H1 (cell line): ENCODE measurements at regions not wholly inside any gene's neighbourhood (a gene's known extent, or its start where the extent isn't known, plus 50 kb on each side); places are given as distances from the start of the nearest gene placed in this dataset.

Experiments used
- CTCF ChIA-PET: fragments of 300-600 bp; sonication (Branson Sonifier 250); formaldehyde crosslinking; loops from one replicate; lab custom pipeline; 2021; ENCODE audit not compliant: partially characterized antibody; lab: Charles Lee
- POLR2A ChIA-PET: fragments of 300-600 bp; sonication (Branson Sonifier 250); formaldehyde crosslinking; loops from one replicate; lab custom pipeline; 2021; ENCODE audit warnings: inconsistent platforms; ENCODE audit not compliant: partially characterized antibody; lab: Charles Lee
- DNase-seq, 2 experiments: peaks; one replicate each; pipeline versions ENCODE4 v3.0.0 to v3.0.0-alpha.2; 2010 to 2022; ENCODE audit warnings: low spot score in 2 of 2, low read depth in 1 of 2, mixed read lengths in 1 of 2
- FAIRE-seq: peaks from 2 replicates; lab custom pipeline; 2011; peaks lifted over from hg19 to GRCh38; lab: Jason Lieb, UNC
- H2AFZ ChIP-seq: 2 replicates; pipeline ENCODE4 v1.8.1; 2012; ENCODE audit warnings: low read length, inconsistent platforms
- H2AK5ac ChIP-seq: 2 replicates; pipeline ENCODE4 v1.6.1; 2013; ENCODE audit warnings: low read depth, low read length
- H2BK120ac ChIP-seq: replicated peaks from 2 replicates; pipeline ENCODE3; 2013; ENCODE audit warnings: low read depth, low read length, inconsistent platforms
- H2BK12ac ChIP-seq: 2 replicates; pipeline ENCODE4 v1.6.1; 2013; ENCODE audit warnings: low read depth, low read length
- H2BK15ac ChIP-seq: 2 replicates; pipeline ENCODE4 v1.6.1; 2013; ENCODE audit warnings: low read length
- H2BK20ac ChIP-seq: 2 replicates; pipeline ENCODE4 v1.6.1; 2013; ENCODE audit warnings: low read length
- H2BK5ac ChIP-seq: 2 replicates; pipeline ENCODE4 v1.6.1; 2013; ENCODE audit warnings: low read depth, low read length
- H3K14ac ChIP-seq: 2 replicates; pipeline ENCODE4 v1.6.1; 2013; ENCODE audit warnings: inconsistent platforms; ENCODE audit not compliant: insufficient read length
- H3K18ac ChIP-seq: 2 replicates; pipeline ENCODE4 v1.6.1; 2013; ENCODE audit warnings: low read length; ENCODE audit errors: extremely low read depth
- H3K23ac ChIP-seq: 2 replicates; pipeline ENCODE4 v1.6.1; 2013; ENCODE audit warnings: inconsistent platforms; ENCODE audit not compliant: insufficient read length
- H3K23me2 ChIP-seq: 2 replicates; pipeline ENCODE4 v1.6.1; 2013; ENCODE audit warnings: low read depth, low read length
- H3K27ac ChIP-seq: 2 replicates; pipeline ENCODE4 v1.6.1; 2011; ENCODE audit warnings: low read depth, low read length, inconsistent platforms
- H3K27me3 ChIP-seq, 4 experiments: replicated peaks in 1 of 4; 1 replicate in 1 of 4; 2 replicates in 3 of 4; pipeline versions ENCODE4 v1.6.1 to v1.8.1; 2011 to 2013; ENCODE audit warnings: low read length in 3 of 4, mild to moderate bottlenecking in 3 of 4, inconsistent platforms in 2 of 4, mixed read lengths in 2 of 4, moderate library complexity in 1 of 4; ENCODE audit not compliant: control insufficient read depth in 3 of 4, insufficient read depth in 3 of 4; ENCODE audit errors: extremely low read depth in 1 of 4
- H3K36me3 ChIP-seq, 4 experiments: 2 replicates each; pipeline versions ENCODE4 v1.6.1 to v1.8.1; 2011 to 2013; ENCODE audit warnings: mild to moderate bottlenecking in 4 of 4, low read length in 3 of 4, moderate library complexity in 2 of 4, control low read depth in 1 of 4, inconsistent platforms in 1 of 4; ENCODE audit not compliant: insufficient read depth in 4 of 4, control insufficient read depth in 2 of 4
- H3K4ac ChIP-seq: replicated peaks from 2 replicates; pipeline ENCODE3; 2013; ENCODE audit warnings: low read length, low read depth, mixed read lengths, inconsistent platforms; ENCODE audit not compliant: insufficient read length
- H3K4me1 ChIP-seq, 4 experiments: replicated peaks in 1 of 4; 1 replicate in 1 of 4; 2 replicates in 3 of 4; pipeline versions ENCODE4 v1.6.1 to v1.8.1; 2011 to 2013; ENCODE audit warnings: low read length in 3 of 4, inconsistent platforms in 2 of 4, mixed read lengths in 1 of 4; ENCODE audit not compliant: insufficient read depth in 4 of 4, control insufficient read depth in 3 of 4
- H3K4me2 ChIP-seq, 2 experiments: 2 replicates each; pipeline versions ENCODE4 v1.6.1 to v1.8.1; 2011 to 2013; ENCODE audit warnings: low read depth in 2 of 2, low read length in 2 of 2, control low read depth in 1 of 2, inconsistent platforms in 1 of 2, mild to moderate bottlenecking in 1 of 2; ENCODE audit not compliant: insufficient read depth in 1 of 2
- H3K4me3 ChIP-seq, 4 experiments: fragments of 200-600, 300-600 bp in 1 of 4; sonication (generic), shearing (Covaris generic), sonication (Bioruptor Twin) in 1 of 4; 2 replicates each; pipeline versions ENCODE4 v1.5.1 to v1.8.1; 2011 to 2016; ENCODE audit warnings: low read length in 4 of 4, low read depth in 3 of 4, control low read depth in 2 of 4, inconsistent platforms in 2 of 4, mild to moderate bottlenecking in 2 of 4, mixed read lengths in 1 of 4, moderate library complexity in 1 of 4; ENCODE audit not compliant: insufficient read depth in 2 of 4; ENCODE audit errors: extremely low read depth in 1 of 4
- H3K56ac ChIP-seq: replicated peaks from 2 replicates; pipeline ENCODE3; 2013; ENCODE audit warnings: low read depth, mild to moderate bottlenecking, mixed read lengths, low read length, inconsistent platforms; ENCODE audit not compliant: insufficient read length
- H3K79me1 ChIP-seq: 2 replicates; pipeline ENCODE4 v1.6.1; 2013; ENCODE audit warnings: low read depth, low read length, control low read depth
- H3K79me2 ChIP-seq, 2 experiments: 2 replicates each; pipeline versions ENCODE4 v1.6.1 to v1.8.1; 2012 to 2013; ENCODE audit warnings: low read length in 2 of 2, mild to moderate bottlenecking in 2 of 2, inconsistent platforms in 1 of 2; ENCODE audit not compliant: insufficient read depth in 2 of 2, control insufficient read depth in 1 of 2
- H3K9ac ChIP-seq, 4 experiments: replicated peaks in 1 of 4; 1 replicate in 1 of 4; 2 replicates in 3 of 4; pipeline versions ENCODE4 v1.6.1 to v1.8.1; 2011 to 2013; ENCODE audit warnings: low read depth in 3 of 4, low read length in 3 of 4, control low read depth in 2 of 4, mild to moderate bottlenecking in 2 of 4, moderate library complexity in 2 of 4, inconsistent platforms in 1 of 4; ENCODE audit errors: extremely low read depth in 1 of 4
- H3K9me3 ChIP-seq, 2 experiments: 2 replicates each; pipeline versions ENCODE4 v1.6.1 to v1.8.1; 2012 to 2013; ENCODE audit warnings: mild to moderate bottlenecking in 2 of 2, moderate library complexity in 2 of 2, control low read depth in 1 of 2, inconsistent platforms in 1 of 2, low read depth in 1 of 2, low read length in 1 of 2, mixed read lengths in 1 of 2; ENCODE audit not compliant: insufficient read depth in 2 of 2
- H4K20me1 ChIP-seq, 2 experiments: replicated peaks in 1 of 2; 2 replicates each; pipeline versions ENCODE3 to v1.8.1; 2011 to 2013; ENCODE audit warnings: inconsistent platforms in 2 of 2, low read length in 2 of 2, mild to moderate bottlenecking in 1 of 2; ENCODE audit not compliant: insufficient read depth in 2 of 2, control insufficient read depth in 1 of 2
- H4K5ac ChIP-seq: 2 replicates; pipeline ENCODE4 v1.6.1; 2013; ENCODE audit warnings: low read length, low read depth, mixed read lengths, inconsistent platforms; ENCODE audit not compliant: insufficient read length
- H4K8ac ChIP-seq: 2 replicates; pipeline ENCODE4 v1.8.0; 2013; ENCODE audit warnings: mild to moderate bottlenecking, moderate library complexity, low read length, inconsistent platforms; ENCODE audit not compliant: insufficient read depth; ENCODE audit errors: extremely low read depth
- H4K91ac ChIP-seq: replicated peaks from 2 replicates; pipeline ENCODE3; 2013; ENCODE audit warnings: low read length, mixed read lengths, inconsistent platforms; ENCODE audit not compliant: insufficient read length
- POLR2A ChIP-seq, 2 experiments: IDR thresholded peaks; 1 replicate in 1 of 2; 2 replicates in 1 of 2; pipeline ENCODE4 v1.6.1; 2011; ENCODE audit warnings: low read depth in 2 of 2, low read length in 2 of 2, mild to moderate bottlenecking in 2 of 2; ENCODE audit errors: control extremely low read depth in 1 of 2
- RNF2 ChIP-seq: fragments of 200-900, 300-1000 bp; sonication (generic); IDR thresholded peaks from 2 replicates; pipeline ENCODE4 v1.7.1; 2016; ENCODE audit warnings: borderline replicate concordance, low read depth, mild to moderate bottlenecking, antibody characterized with exemption, low read length; ENCODE audit not compliant: poor library complexity, severe bottlenecking; ENCODE audit errors: missing control alignments
- WGBS, 2 experiments: shearing (Covaris generic) in 1 of 2; methylation state at CpG; one replicate each; pipeline versions ENCODE4 v1.1.6 to v1.1.7; 2013 to 2015; ENCODE audit warnings: low lambda C conversion rate in 2 of 2, mixed read lengths in 2 of 2, inconsistent platforms in 1 of 2, low coverage in 1 of 2, missing lambda C conversion rate in 1 of 2; ENCODE audit not compliant: insufficient replicate concordance in 2 of 2, insufficient coverage in 1 of 2, insufficient read length in 1 of 2; ENCODE audit errors: extremely low coverage in 1 of 2, missing lambda C conversion rate in 1 of 2; 5-methylcytosine and 5-hydroxymethylcytosine counted together

DNA sequence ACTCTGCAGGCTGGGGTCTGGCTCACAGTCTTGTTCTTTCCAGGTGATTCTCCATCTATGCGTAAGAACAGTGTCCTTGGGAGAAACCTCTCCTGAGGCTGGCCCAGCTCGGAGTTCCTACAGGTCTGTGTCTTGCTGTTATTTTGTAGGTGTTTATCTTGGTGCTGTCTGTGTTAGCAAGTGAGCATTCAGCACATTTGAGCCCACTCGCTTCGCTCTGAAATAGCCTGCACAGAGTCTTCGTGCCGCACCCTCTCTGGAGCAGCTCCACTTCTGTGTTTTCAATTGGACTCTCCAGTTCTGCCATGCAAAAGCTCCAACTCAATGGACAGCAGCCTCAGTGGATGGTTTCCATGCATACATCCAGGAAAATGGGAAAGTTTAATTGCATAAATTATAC is 378.2 kb upstream of the ST6GAL2 start:
- Histone ChIP-seq H4K8ac (no peak overlapping the region), H2AFZ (no peak overlapping the region), H3K27ac (no peak overlapping the region), H2BK120ac (no peak overlapping the region), H3K79me1 (no peaks in the 10 kb centered on the region), H2AK5ac (no peak overlapping the region; the same call in 1 of the 2 replicates), H3K23ac (no peak overlapping the region), H3K56ac (no peak overlapping the region), H3K4me3 (no peak overlapping the region), H4K5ac (no peak overlapping the region), H2BK20ac (no peak overlapping the region), H2BK5ac (no peak overlapping the region), H3K14ac (no peak overlapping the region), H3K27me3 (no peaks in the 10 kb centered on the region), H3K9me3 (no peaks in the 10 kb centered on the region), H2BK15ac (no peak overlapping the region), H3K4me1 (no peaks in the 10 kb centered on the region), H3K4me2 (no peak overlapping the region), H3K23me2 (no peaks in the 10 kb centered on the region; the same call in 1 of the 2 replicates), H3K4ac (no peak overlapping the region), H4K91ac (no peak overlapping the region), H3K9ac (no peak overlapping the region), H3K18ac (no peak overlapping the region), H2BK12ac (no peak overlapping the region), H4K20me1 (no peaks in the 10 kb centered on the region), H3K79me2 (no peaks in the 10 kb centered on the region), H3K36me3 (no peaks in the 10 kb centered on the region)
- FAIRE-seq (no peak), DNase-seq (no peak)
- TF ChIP-seq POLR2A (IDR thresholded peaks at IDR 0.05; ENCODE audit: control extremely low read depth in 1 of 2, low read depth in 2 of 2, low read length in 2 of 2) (no peak), RNF2 (no peak)
- ChIA-PET CTCF (interaction anchor here (0.8 kb wide), 1 partner anchor 21 kb away, joined by 3 read pairs; no protein-coding TSS in a partner anchor), POLR2A (no interaction called here)
- 98% methylated on average over 6 of the region's 6 CpGs; no CpG with 5 or more reads in 1 of the 2 experiments for WGBS, 2 experiments
